GM18502 (cell line): ENCODE measurements at regions not wholly inside any gene's neighbourhood (a gene's known extent, or its start where the extent isn't known, plus 50 kb on each side); places are given as distances from the start of the nearest gene placed in this dataset.
A peak's percentile ranks its signal among the peaks of the same experiment; 100 is the strongest.

ENCODE experiments used
- ATAC-seq: cut with Tn5 transposase; IDR thresholded peaks from one replicate; pipeline ENCODE4 v1.9.1; 2021; ENCODE audit warnings: mild to moderate bottlenecking; ENCODE audit not compliant: unreplicated experiment, poor library complexity

- ATAC-seq = no peak
Measured at GRCh38 chr1:94736073-94736472, 84.1 kb upstream of the SLC44A3 start.

- peak; percentile 69 for ATAC-seq
Measured at GRCh38 chr1:94734963-94735901, 84.9 kb upstream of the SLC44A3 start.

GRCh38 chr1:94731891-94732290 is 88.3 kb upstream of the SLC44A3 start:
- ATAC-seq = no peak

GRCh38 chr1:94730450-94730849 is 89.7 kb upstream of the SLC44A3 start:
- no peak for ATAC-seq

GRCh38 chr1:94729267-94729666 is 90.9 kb upstream of the SLC44A3 start:
- ATAC-seq = no peak

- no peak for ATAC-seq
Measured at GRCh38 chr1:94727846-94728715, 92.1 kb upstream of the SLC44A3 start.

GRCh38 chr1:94726981-94727685 is 93.0 kb upstream of the SLC44A3 start:
- ATAC-seq = no peak

- no peak for ATAC-seq
Measured at GRCh38 chr1:94725566-94725965, 94.6 kb upstream of the SLC44A3 start.

- no peak for ATAC-seq
Measured at GRCh38 chr1:94723894-94724293, 96.3 kb upstream of the SLC44A3 start.

GRCh38 chr1:94723463-94723862 is 96.7 kb upstream of the SLC44A3 start:
- no peak for ATAC-seq

GRCh38 chr1:94722181-94722580 is 98.0 kb upstream of the SLC44A3 start:
- no peak for ATAC-seq

- ATAC-seq = peak; percentile 60
Measured at GRCh38 chr1:94721240-94721639, 98.9 kb upstream of the SLC44A3 start.

GRCh38 chr1:94719926-94720793 is 100.0 kb upstream of the SLC44A3 start:
- peak; percentile 100 for ATAC-seq

GRCh38 chr1:94716965-94717364 is 103.2 kb upstream of the SLC44A3 start:
- ATAC-seq = no peak

GRCh38 chr1:94715321-94715720 is 104.8 kb upstream of the SLC44A3 start:
- ATAC-seq = no peak

- ATAC-seq = no peak
Measured at GRCh38 chr1:94714552-94714951, 105.6 kb upstream of the SLC44A3 start.

GRCh38 chr1:94714152-94714551 is 106.0 kb upstream of the SLC44A3 start:
- ATAC-seq = no peak

GRCh38 chr1:94713472-94714141 is 106.5 kb upstream of the SLC44A3 start:
- ATAC-seq = peak; percentile 92
